ENCODE measurements at regions not wholly inside any gene's neighbourhood (a gene's known extent, or its start where the extent isn't known, plus 50 kb on each side); places are given as distances from the start of the nearest gene placed in this dataset.

DNA sequence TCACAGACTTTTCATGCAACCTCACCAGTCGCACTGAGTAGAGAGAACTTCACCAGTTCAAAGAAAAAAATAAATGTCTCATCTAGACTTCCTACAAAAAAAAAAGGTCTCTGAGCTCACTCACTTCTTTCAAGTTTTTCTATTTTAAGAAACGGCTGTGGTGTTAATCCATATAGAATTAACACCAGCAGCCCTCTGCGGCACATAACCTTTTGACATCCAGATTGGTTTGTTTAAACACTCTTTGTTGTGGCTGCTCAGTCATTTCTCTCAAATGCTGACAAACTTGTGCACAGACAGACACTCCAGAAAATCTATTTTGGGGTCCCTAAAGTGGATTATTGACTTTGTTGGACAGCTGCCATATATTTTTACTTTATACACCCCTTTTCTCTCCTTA, 874.9 kb downstream of the EFNB2 start:
- H3K9me3 ChIP-seq (ENCODE audit: low read length) = peaks cover 21% of the 10 kb centered on the region
- H3K4me3 ChIP-seq (ENCODE audit: low read length) = no peak overlapping the region
- H3K36me3 ChIP-seq (ENCODE audit: insufficient read depth, low read length) = no peaks in the 10 kb centered on the region
- H3K9ac ChIP-seq (ENCODE audit: low read length) = no peak overlapping the region
- H3K27me3 ChIP-seq (ENCODE audit: low read length) = no peaks in the 10 kb centered on the region
- H4K20me1 ChIP-seq (ENCODE audit: insufficient read depth, low read depth, low read length) = no peaks in the 10 kb centered on the region
- H2AFZ ChIP-seq (ENCODE audit: low read length) = no peak overlapping the region
- H3K79me2 ChIP-seq (ENCODE audit: low read length) = no peaks in the 10 kb centered on the region
- no peak for DNase-seq
- no peaks in the 10 kb centered on the region for H3K4me1 ChIP-seq (ENCODE audit: low read length)
- H3K9me2 ChIP-seq (replicated peaks; ENCODE audit: insufficient read depth, low read length) = no peaks in the 10 kb centered on the region
- H3K4me2 ChIP-seq (ENCODE audit: low read depth, low read length, poor library complexity, severe bottlenecking) = no peak overlapping the region
- no peak overlapping the region for H3K27ac ChIP-seq (ENCODE audit: low read length)

GRCh38 chr13:105658431-105658830, 877.0 kb downstream of the EFNB2 start:
- no peak overlapping the region for H3K4me2 ChIP-seq (ENCODE audit: low read depth, low read length, poor library complexity, severe bottlenecking)
- H3K4me3 ChIP-seq (ENCODE audit: low read length) = no peak overlapping the region
- DNase-seq = no peak
- H3K79me2 ChIP-seq (ENCODE audit: low read length) = no peaks in the 10 kb centered on the region
- H3K27me3 ChIP-seq (ENCODE audit: low read length) = no peaks in the 10 kb centered on the region
- no peaks in the 10 kb centered on the region for H3K4me1 ChIP-seq (ENCODE audit: low read length)
- no peaks in the 10 kb centered on the region for H4K20me1 ChIP-seq (ENCODE audit: insufficient read depth, low read depth, low read length)
- no peaks in the 10 kb centered on the region for H3K9me2 ChIP-seq (replicated peaks; ENCODE audit: insufficient read depth, low read length)
- no peak overlapping the region for H3K9ac ChIP-seq (ENCODE audit: low read length)
- peaks cover 16% of the 10 kb centered on the region for H3K9me3 ChIP-seq (ENCODE audit: low read length)
- no peaks in the 10 kb centered on the region for H3K36me3 ChIP-seq (ENCODE audit: insufficient read depth, low read length)
- H2AFZ ChIP-seq (ENCODE audit: low read length) = no peak overlapping the region
- H3K27ac ChIP-seq (ENCODE audit: low read length) = no peak overlapping the region

DNA sequence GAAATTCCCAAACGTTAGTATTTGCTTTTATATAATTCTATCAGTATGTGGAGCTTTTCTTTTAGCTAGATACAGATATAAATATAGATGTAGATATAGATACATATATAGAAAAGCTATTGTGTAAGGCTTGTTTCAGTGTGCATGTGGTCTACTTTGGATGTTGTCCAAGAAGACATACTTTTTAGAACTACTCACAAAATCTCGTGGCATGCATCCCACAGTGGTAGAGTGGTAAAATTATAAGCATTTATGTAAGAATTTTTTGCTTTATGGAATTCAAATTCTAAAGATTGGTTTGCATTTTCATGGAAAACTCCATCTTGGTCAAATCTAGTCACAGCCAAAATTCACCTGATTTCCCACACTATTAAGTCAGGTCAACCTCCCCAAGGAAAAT, 880.4 kb downstream of the EFNB2 start:
- H3K27me3 ChIP-seq (ENCODE audit: low read length) = no peaks in the 10 kb centered on the region
- DNase-seq = no peak
- no peak overlapping the region for H3K4me2 ChIP-seq (ENCODE audit: low read depth, low read length, poor library complexity, severe bottlenecking)
- no peak overlapping the region for H3K4me3 ChIP-seq (ENCODE audit: low read length)
- H3K9me3 ChIP-seq (ENCODE audit: low read length) = peaks cover 18% of the 10 kb centered on the region
- H4K20me1 ChIP-seq (ENCODE audit: insufficient read depth, low read depth, low read length) = no peaks in the 10 kb centered on the region
- H3K9ac ChIP-seq (ENCODE audit: low read length) = no peak overlapping the region
- H3K36me3 ChIP-seq (ENCODE audit: insufficient read depth, low read length) = no peaks in the 10 kb centered on the region
- no peaks in the 10 kb centered on the region for H3K79me2 ChIP-seq (ENCODE audit: low read length)
- no peak overlapping the region for H2AFZ ChIP-seq (ENCODE audit: low read length)
- H3K4me1 ChIP-seq (ENCODE audit: low read length) = no peaks in the 10 kb centered on the region
- H3K27ac ChIP-seq (ENCODE audit: low read length) = no peak overlapping the region
- no peaks in the 10 kb centered on the region for H3K9me2 ChIP-seq (replicated peaks; ENCODE audit: insufficient read depth, low read length)

DNA sequence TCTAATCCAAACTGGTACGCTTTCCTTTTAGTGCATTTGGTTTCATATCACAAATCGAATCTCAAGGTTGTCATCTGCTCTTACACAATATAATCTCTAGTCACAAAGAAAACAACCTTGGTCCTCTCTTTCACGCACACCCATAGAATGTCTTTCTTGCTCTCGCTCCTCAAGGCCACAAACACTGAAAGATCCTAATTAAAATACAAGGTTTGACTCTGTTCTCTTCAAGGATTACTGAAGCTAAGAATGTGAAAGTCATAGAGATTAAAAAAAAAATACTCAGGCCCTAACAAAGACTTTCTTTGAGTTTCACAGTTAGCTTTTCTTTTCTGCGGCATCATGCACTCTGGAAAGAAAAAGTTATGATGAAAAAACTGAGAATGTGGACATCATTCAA, 891.5 kb downstream of the EFNB2 start:
- no peak for DNase-seq
- Histone ChIP-seq H3K4me2 (ENCODE audit: low read depth, low read length, poor library complexity, severe bottlenecking) (no peak overlapping the region), H3K27ac (ENCODE audit: low read length) (no peak overlapping the region), H3K4me3 (ENCODE audit: low read length) (no peak overlapping the region), H3K36me3 (ENCODE audit: insufficient read depth, low read length) (no peaks in the 10 kb centered on the region), H3K9me2 (replicated peaks; ENCODE audit: insufficient read depth, low read length) (no peaks in the 10 kb centered on the region), H4K20me1 (ENCODE audit: insufficient read depth, low read depth, low read length) (no peaks in the 10 kb centered on the region), H3K27me3 (ENCODE audit: low read length) (no peaks in the 10 kb centered on the region), H3K79me2 (ENCODE audit: low read length) (no peaks in the 10 kb centered on the region), H3K9ac (ENCODE audit: low read length) (no peak overlapping the region), H2AFZ (ENCODE audit: low read length) (no peak overlapping the region), H3K4me1 (ENCODE audit: low read length) (no peaks in the 10 kb centered on the region), H3K9me3 (ENCODE audit: low read length) (peaks cover 23% of the 10 kb centered on the region)

DNA sequence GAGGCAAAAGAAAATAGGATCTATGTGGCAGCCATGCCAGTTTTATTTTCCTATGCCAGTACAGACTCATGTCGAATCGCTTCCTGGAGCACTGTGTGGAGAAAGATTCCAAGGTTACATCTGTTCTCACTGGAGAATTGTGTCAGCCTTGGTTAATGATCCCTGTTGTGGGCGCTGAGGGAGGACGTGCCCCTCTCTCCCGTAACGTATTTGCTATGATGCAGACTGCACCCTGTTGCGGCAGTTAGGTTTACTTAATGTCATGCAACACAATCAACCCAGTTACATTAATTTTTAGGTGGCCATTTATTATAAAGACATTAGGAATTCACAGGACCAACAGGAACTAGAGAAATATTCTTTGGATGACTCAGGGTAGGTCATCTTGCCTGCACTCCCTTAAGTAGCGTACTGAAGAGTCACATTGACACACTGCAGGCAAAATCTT, 892.9 kb downstream of the EFNB2 start:
- no peak overlapping the region for H3K9ac ChIP-seq (ENCODE audit: low read length)
- H2AFZ ChIP-seq (ENCODE audit: low read length) = no peak overlapping the region
- no peak for DNase-seq
- no peaks in the 10 kb centered on the region for H3K27me3 ChIP-seq (ENCODE audit: low read length)
- no peak overlapping the region for H3K4me2 ChIP-seq (ENCODE audit: low read depth, low read length, poor library complexity, severe bottlenecking)
- H3K9me2 ChIP-seq (replicated peaks; ENCODE audit: insufficient read depth, low read length) = no peaks in the 10 kb centered on the region
- no peaks in the 10 kb centered on the region for H3K36me3 ChIP-seq (ENCODE audit: insufficient read depth, low read length)
- H4K20me1 ChIP-seq (ENCODE audit: insufficient read depth, low read depth, low read length) = no peaks in the 10 kb centered on the region
- no peaks in the 10 kb centered on the region for H3K79me2 ChIP-seq (ENCODE audit: low read length)
- H3K4me1 ChIP-seq (ENCODE audit: low read length) = no peaks in the 10 kb centered on the region
- H3K27ac ChIP-seq (ENCODE audit: low read length) = no peak overlapping the region
- H3K9me3 ChIP-seq (ENCODE audit: low read length) = peaks cover 16% of the 10 kb centered on the region
- no peak overlapping the region for H3K4me3 ChIP-seq (ENCODE audit: low read length)

DNA sequence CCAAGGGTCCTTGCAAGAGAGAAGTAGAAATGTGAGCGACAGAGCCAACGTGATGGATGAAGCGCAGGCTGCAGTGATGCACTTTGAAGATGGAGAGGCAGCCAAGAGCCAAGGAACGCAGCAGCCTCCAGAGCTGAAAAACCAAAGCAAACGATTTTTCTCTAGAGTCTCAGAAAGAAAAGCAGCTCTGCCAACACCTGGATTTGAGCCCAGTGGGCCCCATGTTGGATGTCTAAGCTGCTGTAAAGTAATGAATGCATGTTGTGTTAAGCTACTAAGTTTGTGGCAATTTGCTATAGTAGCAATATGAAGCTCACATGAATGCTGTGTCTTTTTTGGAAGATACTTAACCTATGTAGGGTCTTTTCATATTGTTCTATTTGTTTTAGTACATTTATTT, 894.3 kb downstream of the EFNB2 start:
- Histone ChIP-seq H3K4me2 (ENCODE audit: low read depth, low read length, poor library complexity, severe bottlenecking) (no peak overlapping the region), H3K27ac (ENCODE audit: low read length) (no peak overlapping the region), H3K9me3 (ENCODE audit: low read length) (peaks cover 8% of the 10 kb centered on the region), H4K20me1 (ENCODE audit: insufficient read depth, low read depth, low read length) (no peaks in the 10 kb centered on the region), H3K27me3 (ENCODE audit: low read length) (no peaks in the 10 kb centered on the region), H3K79me2 (ENCODE audit: low read length) (no peaks in the 10 kb centered on the region), H3K4me3 (ENCODE audit: low read length) (no peak overlapping the region), H3K9me2 (replicated peaks; ENCODE audit: insufficient read depth, low read length) (no peaks in the 10 kb centered on the region), H3K9ac (ENCODE audit: low read length) (no peak overlapping the region), H3K4me1 (ENCODE audit: low read length) (no peaks in the 10 kb centered on the region), H2AFZ (ENCODE audit: low read length) (no peak overlapping the region), H3K36me3 (ENCODE audit: insufficient read depth, low read length) (no peaks in the 10 kb centered on the region)
- no peak for DNase-seq

GRCh38 chr13:105638426-105638825, 897.0 kb downstream of the EFNB2 start:
- H3K9me3 ChIP-seq (ENCODE audit: low read length) = peaks cover 8% of the 10 kb centered on the region
- no peak overlapping the region for H2AFZ ChIP-seq (ENCODE audit: low read length)
- no peaks in the 10 kb centered on the region for H4K20me1 ChIP-seq (ENCODE audit: insufficient read depth, low read depth, low read length)
- H3K9ac ChIP-seq (ENCODE audit: low read length) = no peak overlapping the region
- no peaks in the 10 kb centered on the region for H3K36me3 ChIP-seq (ENCODE audit: insufficient read depth, low read length)
- no peaks in the 10 kb centered on the region for H3K27me3 ChIP-seq (ENCODE audit: low read length)
- H3K9me2 ChIP-seq (replicated peaks; ENCODE audit: insufficient read depth, low read length) = no peaks in the 10 kb centered on the region
- H3K4me3 ChIP-seq (ENCODE audit: low read length) = no peak overlapping the region
- H3K27ac ChIP-seq (ENCODE audit: low read length) = no peak overlapping the region
- DNase-seq = no peak
- no peak overlapping the region for H3K4me2 ChIP-seq (ENCODE audit: low read depth, low read length, poor library complexity, severe bottlenecking)
- no peaks in the 10 kb centered on the region for H3K4me1 ChIP-seq (ENCODE audit: low read length)
- no peaks in the 10 kb centered on the region for H3K79me2 ChIP-seq (ENCODE audit: low read length)

GRCh38 chr13:105634059-105634458, 901.4 kb downstream of the EFNB2 start:
- no peak overlapping the region for H2AFZ ChIP-seq (ENCODE audit: low read length)
- no peak overlapping the region for H3K9ac ChIP-seq (ENCODE audit: low read length)
- no peak for DNase-seq
- no peaks in the 10 kb centered on the region for H3K79me2 ChIP-seq (ENCODE audit: low read length)
- no peaks in the 10 kb centered on the region for H4K20me1 ChIP-seq (ENCODE audit: insufficient read depth, low read depth, low read length)
- no peak overlapping the region for H3K27ac ChIP-seq (ENCODE audit: low read length)
- no peak overlapping the region for H3K4me3 ChIP-seq (ENCODE audit: low read length)
- H3K4me1 ChIP-seq (ENCODE audit: low read length) = no peaks in the 10 kb centered on the region
- H3K4me2 ChIP-seq (ENCODE audit: low read depth, low read length, poor library complexity, severe bottlenecking) = no peak overlapping the region
- H3K36me3 ChIP-seq (ENCODE audit: insufficient read depth, low read length) = no peaks in the 10 kb centered on the region
- peaks cover 13% of the 10 kb centered on the region for H3K9me3 ChIP-seq (ENCODE audit: low read length)
- no peaks in the 10 kb centered on the region for H3K27me3 ChIP-seq (ENCODE audit: low read length)
- H3K9me2 ChIP-seq (replicated peaks; ENCODE audit: insufficient read depth, low read length) = no peaks in the 10 kb centered on the region

- Histone ChIP-seq H3K9me3 (ENCODE audit: low read length) (peaks cover 24% of the 10 kb centered on the region), H3K36me3 (ENCODE audit: insufficient read depth, low read length) (no peaks in the 10 kb centered on the region), H3K9me2 (replicated peaks; ENCODE audit: insufficient read depth, low read length) (no peaks in the 10 kb centered on the region), H3K4me3 (ENCODE audit: low read length) (no peak overlapping the region), H3K4me2 (ENCODE audit: low read depth, low read length, poor library complexity, severe bottlenecking) (no peak overlapping the region), H4K20me1 (ENCODE audit: insufficient read depth, low read depth, low read length) (no peaks in the 10 kb centered on the region), H3K4me1 (ENCODE audit: low read length) (no peaks in the 10 kb centered on the region), H3K27me3 (ENCODE audit: low read length) (no peaks in the 10 kb centered on the region), H2AFZ (ENCODE audit: low read length) (no peak overlapping the region), H3K79me2 (ENCODE audit: low read length) (no peaks in the 10 kb centered on the region), H3K9ac (ENCODE audit: low read length) (no peak overlapping the region), H3K27ac (ENCODE audit: low read length) (no peak overlapping the region)
- no peak for DNase-seq
Observed at GRCh38 chr13:105630431-105630830, 905.0 kb downstream of the EFNB2 start.
